Lung (tissue), 11 donors: ENCODE measurements at regions not wholly inside any gene's neighbourhood (a gene's known extent, or its start where the extent isn't known, plus 50 kb on each side); places are given as distances from the start of the nearest gene placed in this dataset.
A peak's percentile ranks its signal among the peaks of the same experiment; 100 is the strongest.

Experiments
- ATAC-seq: fragments of 200-7000 bp; cut with Tn5 transposase; one replicate; pipeline ENCODE4 v1.9.1; 2020; ENCODE audit warnings: moderate number of reproducible peaks; ENCODE audit not compliant: insufficient read depth, low FRiP score
- DNase-seq, 3 donors: peaks; one replicate each; pipeline ENCODE4 v3.0.0-alpha.2; 2013 to 2017
- H3K27ac ChIP-seq, 2 donors: one replicate each; pipeline ENCODE4 v1.5.1; 2013; ENCODE audit warnings: mild to moderate bottlenecking in 2 of 2, moderate library complexity in 2 of 2, control low read depth in 1 of 2, inconsistent platforms in 1 of 2, low read depth in 1 of 2, low read length in 1 of 2
- H3K27me3 ChIP-seq, 3 donors: one replicate each; pipeline ENCODE4 v1.5.1; 2013; ENCODE audit warnings: low read length in 2 of 3; ENCODE audit not compliant: control insufficient read depth in 3 of 3, insufficient read depth in 3 of 3
- H3K36me3 ChIP-seq, 4 donors: one replicate each; pipeline ENCODE4 v1.5.1; 2013; ENCODE audit warnings: low read length in 4 of 4, mild to moderate bottlenecking in 1 of 4, moderate library complexity in 1 of 4; ENCODE audit not compliant: control insufficient read depth in 4 of 4, insufficient read depth in 4 of 4
- H3K4me1 ChIP-seq, 5 donors: one replicate each; pipeline ENCODE4 v1.5.1; 2013; ENCODE audit warnings: low read length in 5 of 5, mild to moderate bottlenecking in 2 of 5, moderate library complexity in 1 of 5; ENCODE audit not compliant: control insufficient read depth in 5 of 5, insufficient read depth in 5 of 5
- H3K4me3 ChIP-seq: one replicate; pipeline ENCODE4 v1.5.1; 2013; ENCODE audit warnings: mild to moderate bottlenecking, control low read depth, moderate library complexity
- H3K9ac ChIP-seq, 2 donors: one replicate each; pipeline ENCODE4 v1.5.1; 2013; ENCODE audit warnings: low read length in 2 of 2, control low read depth in 1 of 2; ENCODE audit not compliant: insufficient read depth in 1 of 2
- H3K9me3 ChIP-seq, 4 donors: one replicate each; pipeline ENCODE4 v1.5.1; 2013; ENCODE audit warnings: low read length in 3 of 4, mild to moderate bottlenecking in 1 of 4, moderate library complexity in 1 of 4; ENCODE audit not compliant: control insufficient read depth in 4 of 4, insufficient read depth in 3 of 4
- WGBS, 2 donors: extraction: QIAGEN DNeasy Blood & Tissue Kit; methylation state at CpG; one replicate each; pipeline ENCODE4 v1.1.7; 2013; 5-methylcytosine and 5-hydroxymethylcytosine counted together
- TF ChIP-seq, protein P1 (sequence below): IDR thresholded peaks from 2 replicates; pipeline ENCODE4 v1.5.1; 2012; ENCODE audit warnings: mild to moderate bottlenecking; ENCODE audit errors: control extremely low read depth, extremely low read depth
- donor health status: control.
- donor health status: control.
- donor health status: Bipolar disorder and iron deficiency.
- donor health status: healthy.
- donor health status: DM: yes; HTN: yes; CAD: no.

DNA sequence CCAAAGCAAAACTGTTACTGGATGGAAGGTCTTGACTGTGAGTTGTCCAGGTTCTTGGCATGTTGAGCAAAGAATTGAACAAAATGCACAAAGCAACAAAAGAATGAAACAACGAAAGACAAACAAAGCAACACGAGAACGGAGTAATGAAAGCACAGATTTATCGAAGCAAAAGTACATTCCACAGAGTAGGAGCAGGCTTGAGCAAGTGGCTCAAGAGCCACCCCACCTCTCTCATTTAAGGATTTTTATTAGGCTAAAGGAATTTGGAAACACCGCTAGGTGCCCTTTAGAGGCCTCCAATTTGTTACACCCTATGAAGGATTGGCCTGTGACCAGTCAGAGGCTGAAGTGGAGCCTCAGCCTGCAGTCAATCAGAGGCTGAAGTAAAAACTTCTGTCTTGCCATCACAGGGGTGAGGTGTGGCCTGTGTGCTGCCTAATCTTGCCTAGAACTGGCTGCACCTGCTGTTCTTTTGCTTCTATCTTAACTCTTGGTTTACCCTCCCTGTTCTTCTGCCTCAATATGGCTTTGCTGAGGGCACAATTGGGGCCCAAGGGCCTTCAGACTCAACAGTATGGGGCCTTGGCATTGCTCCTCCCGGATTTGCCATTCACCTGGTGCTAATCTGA is 59.4 kb upstream of the FTH1 start:
- peaks cover 0 to 5% (median 0%) of the 10 kb centered on the region in 4 donors for H3K9me3 ChIP-seq
- no peaks in the 10 kb centered on the region for H3K27me3 ChIP-seq
- no peak for ATAC-seq
- H3K4me3 ChIP-seq, result no peak overlapping the region
- peaks cover 0 to 6% (median 0%) of the 10 kb centered on the region in 5 donors for H3K4me1 ChIP-seq
- TF ChIP-seq, protein P1, sequence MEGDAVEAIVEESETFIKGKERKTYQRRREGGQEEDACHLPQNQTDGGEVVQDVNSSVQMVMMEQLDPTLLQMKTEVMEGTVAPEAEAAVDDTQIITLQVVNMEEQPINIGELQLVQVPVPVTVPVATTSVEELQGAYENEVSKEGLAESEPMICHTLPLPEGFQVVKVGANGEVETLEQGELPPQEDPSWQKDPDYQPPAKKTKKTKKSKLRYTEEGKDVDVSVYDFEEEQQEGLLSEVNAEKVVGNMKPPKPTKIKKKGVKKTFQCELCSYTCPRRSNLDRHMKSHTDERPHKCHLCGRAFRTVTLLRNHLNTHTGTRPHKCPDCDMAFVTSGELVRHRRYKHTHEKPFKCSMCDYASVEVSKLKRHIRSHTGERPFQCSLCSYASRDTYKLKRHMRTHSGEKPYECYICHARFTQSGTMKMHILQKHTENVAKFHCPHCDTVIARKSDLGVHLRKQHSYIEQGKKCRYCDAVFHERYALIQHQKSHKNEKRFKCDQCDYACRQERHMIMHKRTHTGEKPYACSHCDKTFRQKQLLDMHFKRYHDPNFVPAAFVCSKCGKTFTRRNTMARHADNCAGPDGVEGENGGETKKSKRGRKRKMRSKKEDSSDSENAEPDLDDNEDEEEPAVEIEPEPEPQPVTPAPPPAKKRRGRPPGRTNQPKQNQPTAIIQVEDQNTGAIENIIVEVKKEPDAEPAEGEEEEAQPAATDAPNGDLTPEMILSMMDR, result no peak
- no peaks in the 10 kb centered on the region for H3K36me3 ChIP-seq
- no peak for DNase-seq
- 86 to 93% methylated on average over 6 of the region's 6 CpGs for WGBS, 2 donors
- H3K9ac ChIP-seq, result no peak overlapping the region
- H3K27ac ChIP-seq, result no peak overlapping the region

DNA sequence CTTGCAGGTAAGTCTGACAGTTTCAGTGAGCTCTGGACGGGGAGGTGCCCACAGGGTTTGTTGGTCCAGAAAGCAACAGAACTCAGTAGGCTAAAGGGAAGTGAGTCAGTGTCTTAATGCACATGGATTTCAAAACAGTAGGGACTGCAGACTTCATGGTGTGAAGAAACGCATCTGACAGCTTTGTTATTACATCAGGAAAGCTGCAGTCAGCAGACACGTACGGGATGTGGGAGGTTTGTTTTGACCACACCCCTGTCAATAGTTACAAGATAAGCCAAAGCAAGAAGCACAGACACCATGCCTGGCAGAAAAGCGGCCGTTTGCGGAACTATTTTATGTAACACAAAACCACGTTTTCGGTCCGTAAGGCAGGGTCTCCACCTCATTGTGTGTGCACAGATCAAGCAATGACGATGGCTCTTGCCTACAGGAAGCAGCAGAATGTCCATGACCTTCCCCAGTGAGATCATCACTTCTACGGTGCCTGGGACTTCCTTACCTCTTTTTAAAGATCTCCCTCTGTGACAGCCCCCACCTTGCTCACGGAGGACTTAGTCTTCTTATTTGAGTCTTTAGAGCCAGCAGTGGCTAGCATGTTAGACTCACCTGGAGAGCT is 58.2 kb upstream of the FTH1 start:
- Histone ChIP-seq H3K4me3 (no peak overlapping the region), H3K27me3 (no peaks in the 10 kb centered on the region), H3K9ac (no peak overlapping the region), H3K4me1 (peaks cover 0 to 6% (median 0%) of the 10 kb centered on the region in 5 donors), H3K36me3 (no peaks in the 10 kb centered on the region), H3K27ac (peak overlapping the region; percentile 71 to 84), H3K9me3 (peaks cover 0 to 5% (median 1%) of the 10 kb centered on the region in 4 donors)
- ATAC-seq (peak; percentile 88), DNase-seq (peak; percentile 28 to 63 (median 47))
- WGBS, 2 donors, result 7 to 23% methylated on average over 13 of the region's 13 CpGs
- TF ChIP-seq, protein P1, result no peak

DNA sequence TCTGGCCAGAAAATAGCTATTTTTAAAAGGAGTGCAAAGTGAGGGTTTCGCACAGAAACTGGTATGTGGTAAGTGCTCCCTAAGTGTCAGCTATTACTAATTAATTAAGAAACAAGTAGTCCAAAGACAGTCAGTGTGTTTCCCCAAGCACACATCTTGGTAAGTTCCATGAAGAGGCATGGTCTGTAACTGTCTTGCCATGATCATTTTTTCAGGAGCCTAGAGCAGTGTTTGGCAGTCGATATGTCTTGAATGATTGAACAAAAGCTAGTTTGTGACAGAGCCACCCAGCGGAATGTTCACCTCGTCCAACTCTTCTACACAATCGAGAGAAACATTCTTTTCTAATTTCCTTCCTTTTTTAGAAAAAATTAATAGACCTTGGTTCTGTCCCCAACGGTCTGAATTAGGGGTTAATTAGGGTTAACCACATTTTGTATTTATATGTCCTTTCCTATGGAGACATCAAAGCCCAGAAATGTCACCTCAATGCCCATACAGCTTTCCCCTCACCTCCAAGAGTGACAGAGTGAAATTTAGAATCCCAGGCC is 57.6 kb upstream of the FTH1 start:
- WGBS, 2 donors, result 23 to 42% methylated on average over 6 of the region's 6 CpGs
- TF ChIP-seq, protein P1, result no peak
- DNase-seq (no peak), ATAC-seq (no peak)
- H3K9ac ChIP-seq, result no peak overlapping the region
- H3K4me1 ChIP-seq, result peaks cover 0 to 6% (median 0%) of the 10 kb centered on the region in 5 donors
- no peaks in the 10 kb centered on the region for H3K36me3 ChIP-seq
- peak overlapping the region; percentile 71 to 84 for H3K27ac ChIP-seq
- no peak overlapping the region for H3K4me3 ChIP-seq
- H3K9me3 ChIP-seq, result peaks cover 0 to 5% (median 1%) of the 10 kb centered on the region in 4 donors
- H3K27me3 ChIP-seq, result no peaks in the 10 kb centered on the region
